ENCODE measurements at regions not wholly inside any gene's neighbourhood (a gene's known extent, or its start where the extent isn't known, plus 50 kb on each side); places are given as distances from the start of the nearest gene placed in this dataset.

GRCh38 chr2:34353509-34354113 lies 754.5 kb upstream of the FAM98A start:
- no peak for DNase-seq

- no peak for DNase-seq
Observed at GRCh38 chr2:34349527-34349926, 750.4 kb upstream of the FAM98A start.

DNA sequence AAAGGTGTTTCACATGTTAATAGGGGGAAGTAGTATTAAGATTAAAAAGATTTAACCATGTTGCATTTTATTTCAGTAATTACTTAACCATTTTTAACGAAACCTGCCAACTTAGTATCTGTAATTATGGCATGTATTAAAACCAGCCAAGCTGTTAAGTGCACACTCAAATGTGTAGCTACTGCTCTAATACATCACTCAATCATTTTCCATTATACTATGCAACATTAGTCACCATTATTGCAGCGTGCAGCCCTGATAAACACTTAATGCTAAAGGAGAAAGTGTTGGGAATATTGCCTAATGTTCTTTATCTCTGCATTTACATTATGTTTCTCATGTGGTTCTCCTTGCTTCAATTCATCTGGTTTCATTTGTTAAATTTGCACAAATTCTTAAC lies 745.9 kb upstream of the FAM98A start:
- no peak for DNase-seq

- DNase-seq = no peak
Observed at GRCh38 chr2:34340307-34340706, 741.2 kb upstream of the FAM98A start.

DNA sequence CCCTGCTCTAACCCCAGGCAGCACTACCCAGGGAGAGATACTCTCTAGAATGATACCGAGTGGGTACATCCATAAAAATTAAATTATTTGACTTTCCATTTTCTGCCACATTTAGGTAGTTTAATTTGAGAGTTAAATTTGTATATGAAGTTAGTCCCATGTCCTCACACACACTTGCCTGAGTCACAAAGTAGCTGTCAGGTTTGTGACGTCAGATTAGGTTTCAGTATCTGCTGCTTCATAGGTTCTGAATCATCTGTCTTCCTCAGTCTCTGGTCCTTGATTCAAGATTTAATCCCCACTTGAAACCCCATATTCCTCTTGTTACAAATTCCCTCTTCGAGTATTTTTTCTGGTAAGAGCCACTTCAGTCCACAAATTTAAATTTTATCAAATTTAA lies 738.6 kb upstream of the FAM98A start:
- no peak for DNase-seq

DNA sequence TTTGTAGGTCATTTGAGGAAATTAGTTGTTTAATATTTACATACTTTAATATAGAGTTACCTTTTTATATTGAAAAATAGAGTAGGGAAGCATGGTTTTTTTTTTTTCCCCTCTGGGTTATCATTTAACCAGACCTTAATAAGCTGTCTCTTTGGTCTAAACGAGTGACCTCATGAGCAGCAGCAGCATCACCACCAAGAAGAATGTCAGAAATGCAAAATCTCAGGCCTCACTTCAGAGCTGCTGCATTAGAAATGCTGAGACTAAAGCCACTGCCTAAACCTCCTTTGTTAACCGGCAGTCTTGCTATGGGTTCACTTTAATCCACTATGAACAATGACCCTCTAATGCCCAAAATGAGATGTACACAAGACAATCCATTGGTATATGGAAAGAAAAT lies 733.7 kb upstream of the FAM98A start:
- no peak for DNase-seq

DNA sequence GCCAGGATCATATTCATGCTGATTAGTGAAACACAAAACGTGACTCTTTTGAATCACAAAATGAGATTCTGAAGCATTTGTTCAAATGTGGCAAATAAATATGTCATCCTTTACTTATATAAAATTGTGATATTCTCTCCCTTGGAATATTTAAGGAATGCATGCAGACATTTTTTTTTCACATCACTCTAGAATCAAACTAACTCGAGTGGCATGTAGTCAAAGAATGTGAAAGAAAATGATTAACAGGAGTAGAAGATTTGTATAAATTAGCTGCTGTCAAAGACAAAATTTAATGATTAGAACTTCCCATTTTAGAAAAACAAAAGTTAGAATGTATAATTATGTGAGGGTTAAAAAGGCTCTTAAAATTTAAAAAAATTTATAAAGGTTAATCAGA lies 721.0 kb upstream of the FAM98A start:
- no peak for DNase-seq

DNA sequence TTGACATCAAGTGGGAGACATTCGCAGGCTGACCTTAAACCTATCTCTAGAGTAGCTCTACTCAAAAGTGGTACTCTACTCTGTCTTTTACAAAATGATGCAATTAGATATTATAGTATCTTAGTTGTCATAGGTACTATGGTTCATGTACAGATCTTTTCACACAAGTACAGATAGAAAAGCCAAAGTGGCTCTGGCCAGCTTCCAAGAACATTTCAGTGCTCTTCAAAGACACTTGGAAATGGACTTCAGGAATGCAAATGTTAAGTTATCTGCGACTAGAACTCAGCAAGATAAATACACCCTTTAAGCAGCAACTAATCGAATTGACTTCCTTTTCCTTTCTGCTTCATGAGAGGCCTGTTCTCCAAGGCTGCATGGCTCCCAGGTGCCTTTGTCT lies 718.7 kb upstream of the FAM98A start:
- no peak for DNase-seq

GRCh38 chr2:34316788-34317187 lies 717.7 kb upstream of the FAM98A start:
- DNase-seq = no peak

DNA sequence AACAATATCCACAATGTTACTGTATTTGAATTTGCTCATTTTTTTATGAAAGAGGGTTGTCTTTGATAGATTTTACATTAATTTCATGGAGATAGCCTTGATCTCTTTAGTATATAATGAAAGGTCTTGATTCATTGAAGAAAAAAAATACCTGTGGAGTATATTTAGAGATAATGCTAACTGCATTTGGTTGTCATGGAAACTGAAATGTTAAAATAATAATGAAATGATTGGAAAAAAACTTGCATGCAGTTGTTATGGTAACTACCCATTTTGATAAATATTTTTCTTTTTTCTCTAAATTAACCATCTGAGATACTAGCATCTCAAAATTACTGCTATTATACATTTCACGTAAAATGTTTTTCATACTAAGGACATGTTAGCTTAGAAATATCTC lies 712.7 kb upstream of the FAM98A start:
- no peak for DNase-seq

DNA sequence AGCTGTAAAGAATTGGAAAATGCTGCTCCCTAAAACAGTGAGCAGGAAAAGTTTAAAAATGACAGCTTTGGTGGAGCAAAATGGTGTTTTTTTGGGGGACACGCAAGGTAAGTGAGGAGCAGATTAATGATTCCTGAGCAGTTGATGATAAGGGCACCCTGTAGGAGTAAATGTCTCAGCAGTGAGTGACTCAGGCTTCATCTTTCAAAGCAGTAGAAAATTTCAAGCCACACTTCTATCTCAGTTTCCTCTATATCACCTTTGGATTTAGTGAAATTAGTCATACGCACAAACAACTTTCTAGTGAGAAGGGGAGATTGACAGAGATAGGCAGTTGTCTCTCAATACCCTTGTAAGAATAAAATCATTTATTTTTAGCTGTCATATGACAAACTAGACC lies 709.0 kb upstream of the FAM98A start:
- no peak for DNase-seq

DNA sequence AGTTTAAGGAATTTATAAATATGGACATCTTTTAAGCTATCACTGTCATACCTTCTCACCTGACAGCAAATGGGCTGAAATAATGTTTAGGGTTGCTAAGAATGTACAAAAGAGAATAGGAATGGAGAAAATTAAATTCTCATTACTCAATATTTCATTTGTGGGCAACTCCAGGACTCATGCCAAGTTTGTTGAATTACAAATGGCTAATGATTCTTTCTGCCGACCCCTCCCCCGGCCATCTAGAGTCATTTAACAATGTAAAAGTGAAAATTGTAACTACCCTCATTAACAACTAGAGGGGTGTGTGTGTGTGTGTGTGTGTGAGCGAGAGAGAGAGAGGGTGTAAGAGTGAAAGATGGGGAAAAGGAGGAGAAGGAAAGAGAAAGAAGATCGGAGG lies 708.5 kb upstream of the FAM98A start:
- DNase-seq = no peak

- DNase-seq = no peak
Observed at GRCh38 chr2:34306745-34307144, 707.6 kb upstream of the FAM98A start.

DNA sequence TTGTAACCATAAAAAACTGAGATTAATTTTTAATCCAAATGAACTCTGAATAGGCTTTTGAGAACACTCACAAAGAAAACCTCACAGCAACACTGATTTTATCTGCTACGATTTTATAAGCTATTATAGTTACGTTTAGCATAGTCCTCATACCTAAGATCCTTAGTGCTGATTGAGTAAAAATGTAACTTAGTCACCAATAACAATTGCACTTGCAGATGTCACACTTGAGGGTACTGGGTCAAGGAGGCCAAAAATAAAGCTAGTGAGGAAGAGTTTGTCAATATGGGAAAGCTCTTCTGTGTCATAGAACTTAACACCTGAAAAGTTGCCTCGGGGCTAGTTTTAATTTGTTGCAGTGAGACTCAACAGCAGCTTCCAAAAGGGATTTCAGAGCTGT lies 706.5 kb upstream of the FAM98A start:
- no peak for DNase-seq

GRCh38 chr2:34294961-34295360 lies 695.9 kb upstream of the FAM98A start:
- DNase-seq = no peak

DNA sequence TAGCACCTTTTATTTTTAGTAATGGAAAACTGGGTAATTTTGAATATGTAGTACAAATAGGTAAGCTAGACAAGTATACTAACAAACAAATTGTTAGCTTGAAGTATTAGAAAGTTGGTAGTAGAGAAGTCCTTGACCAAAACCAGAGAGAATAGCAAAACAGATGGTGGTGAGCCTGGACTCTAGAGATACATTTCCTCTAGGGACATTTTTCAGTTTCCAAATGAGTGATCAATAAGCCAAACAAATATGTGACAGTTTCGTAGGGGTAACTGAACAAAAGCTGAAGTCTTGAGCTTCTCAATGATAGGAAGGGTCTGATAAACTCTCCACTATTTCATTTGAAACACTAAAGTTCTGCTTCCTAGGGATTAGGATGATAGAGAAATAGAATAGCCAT lies 692.0 kb upstream of the FAM98A start:
- no peak for DNase-seq

DNA sequence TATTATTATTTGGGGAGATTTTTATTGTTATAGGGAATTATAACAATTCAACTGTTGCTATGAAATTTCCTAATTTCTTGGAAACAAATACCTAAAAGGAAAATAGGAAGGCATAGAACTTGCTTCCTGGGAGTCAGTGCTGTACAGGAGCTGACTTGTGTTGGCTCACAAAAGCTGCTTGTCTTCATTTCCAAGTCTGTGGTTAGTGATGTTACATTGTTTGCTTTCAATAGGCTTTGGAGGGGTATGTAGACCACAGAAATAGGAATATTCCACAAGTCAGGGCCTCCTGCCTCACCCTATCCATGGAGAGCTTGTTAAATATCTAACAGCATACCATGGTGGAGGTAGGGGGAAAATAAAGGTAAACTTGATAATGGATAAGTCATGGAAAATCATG lies 688.9 kb upstream of the FAM98A start:
- DNase-seq = no peak

DNA sequence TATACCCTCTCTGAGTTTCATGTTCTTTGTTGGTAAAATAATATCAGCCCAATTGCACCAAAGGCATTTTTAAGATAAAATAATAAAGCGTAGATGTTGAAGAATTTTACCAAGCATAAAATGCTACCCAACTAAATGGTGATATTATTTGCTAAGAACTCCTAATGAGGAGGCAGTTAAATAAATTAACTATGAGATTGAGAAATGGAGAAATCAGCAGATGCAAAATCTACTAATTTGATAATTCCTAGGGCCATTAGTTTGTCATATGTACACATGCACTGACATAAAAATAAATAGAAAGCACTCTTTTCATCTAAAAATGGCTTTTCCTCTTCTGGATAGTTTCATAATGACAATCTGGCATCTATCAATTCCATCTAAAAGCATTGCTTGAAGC lies 681.5 kb upstream of the FAM98A start:
- DNase-seq = no peak

DNA sequence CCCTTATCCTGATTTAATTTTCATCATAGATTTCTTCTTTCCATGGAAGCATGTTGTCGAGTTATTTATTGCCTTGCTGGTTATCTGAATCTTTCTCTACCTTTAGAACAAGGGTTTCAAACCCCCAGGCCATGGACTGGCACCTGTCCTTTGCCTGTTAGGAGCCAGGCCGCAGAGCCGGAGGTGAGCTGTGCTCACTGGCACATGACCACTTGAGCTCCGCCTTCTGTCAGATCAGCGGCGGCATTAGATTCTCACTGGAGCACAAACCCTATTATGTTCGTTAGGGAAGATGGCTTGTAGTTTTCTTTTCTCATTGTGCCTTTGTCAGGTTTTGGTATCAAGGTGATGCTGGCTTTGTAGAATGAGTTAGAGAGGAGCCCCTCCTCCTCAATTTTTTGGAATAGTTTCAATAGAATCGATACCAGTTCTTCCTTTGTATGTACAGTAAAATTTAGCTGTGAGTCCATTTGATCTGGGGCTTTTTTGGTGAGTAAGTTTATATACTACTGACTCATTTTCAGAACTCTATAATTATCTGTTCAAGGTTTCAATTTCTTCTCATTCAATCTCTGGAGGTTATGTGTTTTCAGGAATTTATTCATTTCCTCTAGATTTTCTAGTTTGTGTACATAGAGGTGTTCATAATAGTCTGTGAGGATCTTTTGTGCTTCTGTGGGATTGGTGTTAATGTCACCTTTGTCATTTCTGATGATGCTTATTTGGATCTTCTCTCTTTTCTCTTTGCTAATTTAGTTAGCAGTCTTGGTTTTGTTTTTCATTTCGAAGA lies 668.0 kb upstream of the FAM98A start:
- no peak for DNase-seq

- no peak for DNase-seq
Observed at GRCh38 chr2:34261701-34262100, 662.6 kb upstream of the FAM98A start.

DNA sequence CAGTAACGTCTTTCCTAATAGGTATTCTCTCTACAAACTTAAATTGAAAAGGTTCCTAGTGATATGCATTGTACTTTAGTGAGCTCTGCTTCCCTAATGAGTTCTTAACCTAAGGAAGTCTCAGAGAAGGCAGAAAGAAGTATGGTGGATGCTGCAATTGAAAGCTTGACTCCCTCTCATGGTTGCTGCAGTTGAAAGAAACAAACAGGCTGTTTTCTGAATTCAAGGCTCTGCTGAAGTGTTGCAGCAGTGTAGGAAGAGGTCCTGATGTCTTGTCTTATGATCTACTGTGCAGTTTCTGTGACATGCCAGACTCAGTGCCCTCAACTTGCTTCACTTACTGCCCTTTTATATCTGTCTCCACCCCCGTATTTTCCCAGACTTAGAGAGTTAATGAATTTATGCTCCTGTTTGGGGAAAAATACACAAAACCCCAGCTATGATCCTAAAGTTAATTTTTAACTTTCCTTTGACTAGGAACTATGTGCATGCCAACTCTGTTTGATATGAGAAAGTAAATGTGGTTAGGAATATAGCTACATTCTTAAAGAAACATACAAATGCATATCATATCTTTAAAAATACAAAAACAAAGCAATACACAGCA lies 655.3 kb upstream of the FAM98A start:
- no peak for DNase-seq

DNA sequence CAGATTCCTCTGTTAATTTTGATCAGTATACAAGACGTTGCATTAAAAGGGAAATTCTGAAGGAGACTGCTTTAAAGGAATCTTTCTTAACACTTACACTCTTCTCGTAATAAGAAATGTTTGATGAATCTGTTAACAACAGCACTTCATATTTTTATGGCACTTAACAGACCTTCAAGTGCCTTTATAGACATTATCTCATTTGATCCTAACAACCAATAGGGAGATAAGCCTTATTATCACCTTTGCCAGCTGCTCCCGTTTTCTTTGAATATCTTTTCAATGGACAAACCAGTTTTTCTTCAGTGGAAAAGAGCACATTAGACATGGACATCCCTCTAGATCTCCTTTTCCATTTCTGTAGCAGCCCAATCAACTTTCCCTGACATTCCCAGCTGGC lies 653.0 kb upstream of the FAM98A start:
- no peak for DNase-seq

DNA sequence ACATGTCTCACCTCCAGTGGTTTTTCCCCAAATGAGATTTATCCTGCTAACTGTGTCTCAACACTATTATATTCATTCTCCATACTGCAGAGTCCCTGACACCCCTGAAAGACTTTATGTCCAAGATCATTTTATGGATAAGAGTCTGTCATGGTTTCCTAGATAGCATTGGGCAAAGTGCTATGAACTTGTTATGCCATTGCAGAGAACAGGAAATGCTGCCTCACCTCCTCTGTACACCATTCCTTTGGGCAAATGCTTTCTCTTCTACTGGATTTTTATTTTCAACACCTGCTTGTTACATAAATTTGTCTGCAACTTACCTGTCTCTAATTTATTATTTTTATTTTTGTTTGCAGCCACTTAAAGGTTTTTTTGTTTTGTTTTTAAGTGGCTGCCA lies 652.5 kb upstream of the FAM98A start:
- no peak for DNase-seq

DNA sequence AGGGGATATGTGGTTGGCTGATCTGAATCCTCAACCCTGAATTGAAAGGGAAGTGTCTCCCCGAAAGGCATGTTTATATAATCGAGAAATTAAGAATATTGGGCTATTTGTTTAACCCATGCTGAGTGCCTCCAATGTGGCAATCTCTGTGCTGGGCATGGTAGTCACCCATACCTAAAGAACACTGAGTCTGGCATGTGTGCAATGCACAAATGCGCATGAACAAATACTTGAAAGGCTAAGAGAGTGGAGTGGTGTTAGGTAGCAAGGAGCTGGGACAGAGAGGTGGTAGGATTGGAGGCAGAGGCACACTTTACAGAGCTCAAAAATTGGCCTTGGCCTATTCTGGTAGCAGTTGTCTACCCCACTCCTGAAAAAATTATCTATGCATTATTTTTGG lies 645.1 kb upstream of the FAM98A start:
- DNase-seq = no peak

GRCh38 chr2:34242763-34243123 lies 643.6 kb upstream of the FAM98A start:
- DNase-seq = no peak
